Limb (tissue), 2 donors: ENCODE measurements at regions not wholly inside any gene's neighbourhood (a gene's known extent, or its start where the extent isn't known, plus 50 kb on each side); places are given as distances from the start of the nearest gene placed in this dataset.

Experiments used
- DNase-seq, 2 donors: peaks; one replicate each; pipeline ENCODE4 v3.0.0-alpha.2; 2016; ENCODE audit errors: extremely low spot score in 2 of 2

GRCh38 chr2:120898496-120898895 lies 162.8 kb downstream of the GLI2 start:
- no peak for DNase-seq

- DNase-seq = peak; percentile 50 to 62
These were observed 163.5 kb downstream of the GLI2 start for GRCh38 chr2:120898961-120899750.

- no peak for DNase-seq
These were observed 164.1 kb downstream of the GLI2 start for GRCh38 chr2:120899771-120900170.

- no peak for DNase-seq
These were observed 165.5 kb downstream of the GLI2 start for GRCh38 chr2:120901201-120901600.

- no peak for DNase-seq
These were observed 166.9 kb downstream of the GLI2 start for GRCh38 chr2:120902592-120902991.

- DNase-seq = no peak
These were observed 168.7 kb downstream of the GLI2 start for GRCh38 chr2:120904379-120904778.

GRCh38 chr2:120904830-120905234 lies 169.2 kb downstream of the GLI2 start:
- peak; percentile 53 to 84 for DNase-seq

- no peak for DNase-seq
These were observed 169.6 kb downstream of the GLI2 start for GRCh38 chr2:120905298-120905697.

- no peak for DNase-seq
These were observed 170.3 kb downstream of the GLI2 start for GRCh38 chr2:120905824-120906571.

- DNase-seq = no peak
These were observed 171.2 kb downstream of the GLI2 start for GRCh38 chr2:120906914-120907313.

GRCh38 chr2:120907822-120908221 lies 172.2 kb downstream of the GLI2 start:
- no peak for DNase-seq

GRCh38 chr2:120908314-120908975 lies 172.8 kb downstream of the GLI2 start:
- no peak for DNase-seq

- DNase-seq = no peak
These were observed 173.4 kb downstream of the GLI2 start for GRCh38 chr2:120909102-120909501.

GRCh38 chr2:120910164-120910563 lies 174.5 kb downstream of the GLI2 start:
- no peak for DNase-seq

GRCh38 chr2:120910956-120911951 lies 175.6 kb downstream of the GLI2 start:
- DNase-seq = no peak

- DNase-seq = no peak
These were observed 176.7 kb downstream of the GLI2 start for GRCh38 chr2:120912101-120912985.

GRCh38 chr2:120913972-120914838 lies 178.5 kb downstream of the GLI2 start:
- no peak for DNase-seq

GRCh38 chr2:120914839-120915521 lies 179.3 kb downstream of the GLI2 start:
- peak in 1 of 2 donors; percentile 68 for DNase-seq
